IMR-90 (cell line): ENCODE measurements at regions not wholly inside any gene's neighbourhood (a gene's known extent, or its start where the extent isn't known, plus 50 kb on each side); places are given as distances from the start of the nearest gene placed in this dataset.

ENCODE experiments used
- ATAC-seq: fragments of 200-7000 bp; cut with Tn5 transposase; 2 replicates; pipeline ENCODE4 v1.9.1; 2020; ENCODE audit warnings: low read depth, mild to moderate bottlenecking, moderate library complexity
- BruUV-seq: library from RNA; stranded (reverse); fragments of 400-500 nt; replicated peaks from 2 replicates; lab custom pipeline; 2021; lab: Mats Ljungman, UMichigan
- CTCF ChIA-PET: fragments of 300-600 bp; formaldehyde crosslinking; extraction: SDS; loops from one replicate; lab custom pipeline; 2021; ENCODE audit warnings: antibody characterized with exemption; lab: Yijun Ruan, JAX
- POLR2A ChIA-PET: fragments of 300-600 bp; sonication (Branson Sonifier 250); formaldehyde crosslinking; loops from one replicate; lab custom pipeline; 2022; ENCODE audit warnings: antibody characterized with exemption; ENCODE audit not compliant: unreplicated experiment; lab: Charles Lee
- DNase-seq: peaks from one replicate; pipeline ENCODE4 v3.0.0; 2013
- H2AFZ ChIP-seq: replicated peaks from 2 replicates; pipeline ENCODE3; 2013; ENCODE audit warnings: low read length, mild to moderate bottlenecking; ENCODE audit not compliant: poor library complexity
- H2AK5ac ChIP-seq: 2 replicates; pipeline ENCODE4 v1.6.1; 2013; ENCODE audit warnings: low read depth, low read length, inconsistent platforms
- H2AK9ac ChIP-seq: replicated peaks from 2 replicates; pipeline ENCODE3; 2013; ENCODE audit warnings: mild to moderate bottlenecking, low read depth, low read length, moderate library complexity; ENCODE audit not compliant: poor library complexity
- H2BK120ac ChIP-seq: 2 replicates; pipeline ENCODE4 v1.6.1; 2013; ENCODE audit warnings: low read depth, low read length, inconsistent platforms
- H2BK15ac ChIP-seq: 3 replicates; pipeline ENCODE4 v1.6.1; 2013; ENCODE audit warnings: low read depth, low read length, inconsistent platforms
- H2BK20ac ChIP-seq: 2 replicates; pipeline ENCODE4 v1.6.1; 2013; ENCODE audit warnings: low read depth, mild to moderate bottlenecking, inconsistent platforms, low read length, moderate library complexity
- H2BK5ac ChIP-seq: 2 replicates; pipeline ENCODE4 v1.6.1; 2013; ENCODE audit warnings: mild to moderate bottlenecking, low read depth, low read length, inconsistent platforms; ENCODE audit not compliant: poor library complexity, severe bottlenecking
- H3K14ac ChIP-seq: replicated peaks from 2 replicates; pipeline ENCODE4 v1.6.1; 2013; ENCODE audit warnings: low read depth, low read length, inconsistent platforms
- H3K18ac ChIP-seq: 2 replicates; pipeline ENCODE4 v1.6.1; 2013; ENCODE audit warnings: low read depth, low read length, control low read depth
- H3K23ac ChIP-seq: 2 replicates; pipeline ENCODE4 v1.6.1; 2013; ENCODE audit warnings: low read depth, low read length, inconsistent platforms
- H3K27ac ChIP-seq: 2 replicates; pipeline ENCODE4 v1.5.1; 2013; ENCODE audit warnings: mild to moderate bottlenecking, control low read depth, low read length; ENCODE audit not compliant: insufficient read depth
- H3K27me3 ChIP-seq: 2 replicates; pipeline ENCODE4 v1.6.1; 2013; ENCODE audit warnings: low read length; ENCODE audit not compliant: control insufficient read depth, insufficient read depth
- H3K36me3 ChIP-seq: 2 replicates; pipeline ENCODE4 v1.6.1; 2013; ENCODE audit warnings: low read length, mixed read lengths; ENCODE audit not compliant: control insufficient read depth, insufficient read depth
- H3K4ac ChIP-seq: 2 replicates; pipeline ENCODE4 v1.6.1; 2013; ENCODE audit warnings: low read depth, low read length, inconsistent platforms
- H3K4me1 ChIP-seq: 2 replicates; pipeline ENCODE4 v1.6.1; 2013; ENCODE audit warnings: low read length, mixed read lengths; ENCODE audit not compliant: control insufficient read depth, insufficient read depth
- H3K4me2 ChIP-seq: 2 replicates; pipeline ENCODE4 v1.6.1; 2013; ENCODE audit warnings: low read depth, mild to moderate bottlenecking, control low read depth, low read length, moderate library complexity
- H3K4me3 ChIP-seq: 2 replicates; pipeline ENCODE4 v1.5.1; 2013; ENCODE audit warnings: low read depth, mild to moderate bottlenecking, control low read depth, low read length, moderate library complexity; ENCODE audit not compliant: insufficient read depth
- H3K56ac ChIP-seq: 2 replicates; pipeline ENCODE4 v1.6.1; 2013; ENCODE audit warnings: low read length, inconsistent platforms; ENCODE audit not compliant: insufficient read depth; ENCODE audit errors: extremely low read depth
- H3K79me1 ChIP-seq, 2 experiments: 2 replicates each; pipeline ENCODE4 v1.6.1; 2013; ENCODE audit warnings: low read length in 2 of 2, inconsistent platforms in 1 of 2, low read depth in 1 of 2
- H3K9ac ChIP-seq: 2 replicates; pipeline ENCODE4 v1.6.1; 2013; ENCODE audit warnings: low read depth, low read length, control low read depth
- H3K9me1 ChIP-seq: 2 replicates; pipeline ENCODE4 v1.6.1; 2013; ENCODE audit warnings: low read length, inconsistent platforms; ENCODE audit not compliant: insufficient read depth
- H3K9me3 ChIP-seq: 2 replicates; pipeline ENCODE4 v1.6.1; 2013; ENCODE audit warnings: low read length; ENCODE audit not compliant: control insufficient read depth, insufficient read depth
- H4K20me1 ChIP-seq: 2 replicates; pipeline ENCODE4 v1.6.1; 2013; ENCODE audit warnings: low read length, inconsistent platforms; ENCODE audit not compliant: insufficient read depth
- H4K5ac ChIP-seq: 2 replicates; pipeline ENCODE4 v1.6.1; 2013; ENCODE audit warnings: mild to moderate bottlenecking, low read depth, low read length, control low read depth
- H4K8ac ChIP-seq, 2 experiments: 2 replicates each; pipeline ENCODE4 v1.6.1; 2013; ENCODE audit warnings: low read depth in 2 of 2, low read length in 2 of 2, control low read depth in 1 of 2, inconsistent platforms in 1 of 2
- H4K91ac ChIP-seq: 2 replicates; pipeline ENCODE4 v1.6.1; 2013; ENCODE audit warnings: low read depth, low read length, inconsistent platforms; ENCODE audit not compliant: insufficient read depth
- CEBPB ChIP-seq: IDR thresholded peaks from 2 replicates; pipeline ENCODE4 v1.6.1; 2012; ENCODE audit warnings: low read depth, low read length, improper control_type of control experiment
- ELK1 ChIP-seq: fragments of 150-350 bp; IDR thresholded peaks from 2 replicates; pipeline ENCODE4 v1.6.1; 2016; ENCODE audit warnings: low read depth, mild to moderate bottlenecking, low read length, moderate library complexity, borderline replicate concordance
- MAFK ChIP-seq: IDR thresholded peaks from 2 replicates; pipeline ENCODE4 v1.6.1; 2012; ENCODE audit warnings: low read depth, low read length, improper control_type of control experiment
- POLR2A ChIP-seq: IDR thresholded peaks from 2 replicates; pipeline ENCODE4 v1.6.1; 2012; ENCODE audit warnings: mild to moderate bottlenecking, low read depth, low read length
- RAD21 ChIP-seq: IDR thresholded peaks from 2 replicates; pipeline ENCODE4 v1.6.1; 2012; ENCODE audit warnings: low read length, improper control_type of control experiment
- WGBS, 2 experiments: methylation state at CpG; one replicate each; pipeline versions ENCODE4 v1.1.5 to v1.1.7; 2013; ENCODE audit warnings: missing lambda C conversion rate in 2 of 2; ENCODE audit not compliant: insufficient read length in 1 of 2; ENCODE audit errors: extremely low coverage in 2 of 2; 5-methylcytosine and 5-hydroxymethylcytosine counted together
- dilution Hi-C: fragments of 300-500 bp; cut with HindIII; formaldehyde crosslinking; loops from one replicate; pipeline ENCODE4 v1.14.3; 2018; ENCODE audit warnings: low sequenced_read_pairs; ENCODE audit not compliant: unreplicated experiment
- in situ Hi-C: fragments of 300-500 bp; cut with MboI; formaldehyde crosslinking; loops from 3 replicates; pipeline ENCODE4 v1.14.3; 2019; ENCODE audit warnings: low sequenced_read_pairs, inconsistent platforms, mixed read lengths
- intact Hi-C: fragments of 100-400 bp; cut with micrococcal nuclease; formaldehyde crosslinking; loops from 2 replicates; pipeline ENCODE4 v1.10.0; 2022

- in situ Hi-C loops, result no loop called here
- Histone ChIP-seq H2BK120ac (no peak overlapping the region), H3K4me3 (no peak overlapping the region), H3K4me2 (no peak overlapping the region), H3K27ac (no peak overlapping the region), H3K9me1 (no peaks in the 10 kb centered on the region), H3K18ac (no peak overlapping the region), H3K4me1 (peaks cover 5% of the 10 kb centered on the region; the same call in 1 of the 2 replicates), H3K9ac (no peak overlapping the region), H2BK5ac (no peak overlapping the region), H3K79me1 (no peaks in the 10 kb centered on the region), H3K4ac (no peak overlapping the region), H2AFZ (no peak overlapping the region), H3K56ac (no peak overlapping the region), H2AK5ac (no peak overlapping the region), H3K23ac (no peak overlapping the region), H3K9me3 (no peaks in the 10 kb centered on the region), H2BK20ac (no peak overlapping the region), H4K20me1 (no peaks in the 10 kb centered on the region), H3K14ac (no peak overlapping the region), H4K91ac (no peak overlapping the region), H4K5ac (no peak overlapping the region), H2BK15ac (no peak overlapping the region), H2AK9ac (no peak overlapping the region), H3K36me3 (no peaks in the 10 kb centered on the region), H3K27me3 (peaks cover 44% of the 10 kb centered on the region), H4K8ac (no peak overlapping the region)
- 40% methylated on average over 1 of the region's 2 CpGs; no CpG with 5 or more reads in 1 of the 2 experiments for WGBS, 2 experiments
- intact Hi-C loops, result loop anchor here (10.0 kb wide), 1 partner anchor 65 kb away; no protein-coding TSS in a partner anchor
- POLR2A ChIA-PET, result no interaction called here
- ATAC-seq (peak; percentile 56), DNase-seq (peak; percentile 60)
- CTCF ChIA-PET, result no interaction called here
- BruUV-seq, result no TSS peak
- dilution Hi-C loops, result no loop called here
- TF ChIP-seq ELK1 (no peak), MAFK (no peak), CEBPB (no peak), POLR2A (no peak), RAD21 (no peak)
These were observed 53.0 kb upstream of the ALDH1B1 start for GRCh38 chr9:38339496-38339895.
